NCI-H69 (cell line): ENCODE measurements at regions not wholly inside any gene's neighbourhood (a gene's known extent, or its start where the extent isn't known, plus 50 kb on each side); places are given as distances from the start of the nearest gene placed in this dataset.
"Not testable (repeated sequence)": the region's sequence is repeated elsewhere in the genome, so short reads cannot be mapped to it uniquely, and the experiment has no call there.

Experiments used
- DNase-seq: peaks from one replicate; lab custom pipeline; 2025; lab: John Stamatoyannopoulos, UW

DNA sequence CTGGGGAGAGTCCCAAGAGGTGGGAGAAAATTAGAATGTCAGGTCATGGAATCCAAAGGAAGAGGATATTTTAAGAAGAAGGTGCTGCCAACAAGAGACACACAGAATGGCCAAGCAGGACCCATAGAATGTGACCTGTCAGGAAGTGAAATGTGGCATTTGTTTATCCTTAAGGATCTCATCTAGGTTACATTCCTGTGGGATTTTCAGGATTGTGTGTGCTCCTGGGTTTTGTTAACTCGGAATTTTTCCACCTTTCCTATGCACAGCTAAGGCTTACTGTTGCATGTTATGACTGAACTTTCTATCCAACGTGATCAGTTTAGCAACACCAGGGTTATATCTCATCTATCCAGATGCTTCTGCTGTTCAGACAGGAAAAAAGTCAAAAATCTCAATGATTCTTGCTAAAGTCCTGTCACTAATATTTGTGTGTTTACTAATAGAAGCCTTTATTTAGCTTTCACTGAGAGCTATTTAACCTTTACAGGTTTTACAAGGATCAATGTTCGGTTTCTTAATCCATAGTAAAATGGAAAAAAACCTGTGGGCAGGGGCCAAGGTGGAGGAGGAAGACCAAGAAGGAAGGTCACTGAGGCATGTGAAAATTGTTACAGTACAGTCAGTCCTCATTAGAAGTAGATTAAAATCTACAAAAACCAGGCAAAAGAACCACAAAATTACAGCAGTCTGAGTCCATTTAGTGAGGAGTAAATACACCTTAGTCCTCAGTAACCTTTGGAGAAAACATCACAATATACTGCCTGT, 437.8 kb upstream of the NPVF start:
- no peak for DNase-seq

DNA sequence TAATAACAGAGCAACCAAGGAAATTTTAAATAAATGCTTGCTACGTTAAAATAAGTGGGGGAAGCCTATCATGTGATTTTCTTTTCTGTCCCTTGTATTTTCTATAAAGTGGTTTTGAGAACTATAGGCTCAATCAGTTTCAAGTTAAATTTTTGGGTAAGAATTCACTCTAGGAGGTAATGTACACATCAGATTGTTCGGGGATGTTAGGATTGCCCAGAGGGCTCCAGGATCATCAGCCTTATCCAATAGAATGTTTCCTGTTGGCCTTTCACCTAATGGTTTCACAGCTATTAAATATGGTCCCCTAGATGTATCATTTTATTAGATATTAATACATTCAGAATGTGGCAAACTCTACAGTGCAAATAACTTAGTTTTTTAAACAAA, 438.4 kb upstream of the NPVF start:
- no peak for DNase-seq

DNA sequence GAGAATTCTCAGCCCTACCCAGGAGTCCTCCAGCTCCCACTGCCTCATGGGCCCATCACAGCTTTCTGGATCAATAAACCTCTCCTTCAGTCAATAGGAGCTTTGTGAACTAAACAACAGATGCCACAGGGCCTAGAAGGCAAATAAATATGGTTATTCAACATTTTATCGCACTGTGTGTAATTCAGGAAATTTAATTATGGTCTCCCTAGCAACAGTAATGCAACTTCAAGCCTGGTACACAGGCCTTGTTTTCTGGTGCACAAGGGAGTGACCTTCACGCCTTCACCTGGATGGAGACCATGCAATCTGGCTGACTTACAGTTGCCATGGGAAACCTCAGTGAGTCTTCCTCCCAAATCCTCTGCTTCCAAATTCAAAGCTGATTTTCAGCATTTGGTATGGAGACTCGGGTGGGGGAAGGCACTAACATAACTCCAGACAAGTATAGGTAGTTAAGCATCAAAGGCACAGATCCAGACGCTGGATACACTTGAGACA, 441.0 kb upstream of the NPVF start:
- no peak for DNase-seq

- DNase-seq: no peak
Measured at GRCh38 chr7:25669961-25670841, 441.9 kb upstream of the NPVF start.

- DNase-seq: no peak
Measured at GRCh38 chr7:25671111-25671510, 442.8 kb upstream of the NPVF start.

GRCh38 chr7:25672496-25672895, 444.2 kb upstream of the NPVF start:
- no peak for DNase-seq

- peak; percentile 65 for DNase-seq
Measured at GRCh38 chr7:25675789-25676474, 447.6 kb upstream of the NPVF start.

- DNase-seq: no peak
Measured at GRCh38 chr7:25677595-25677994, 449.3 kb upstream of the NPVF start.

- no peak for DNase-seq
Measured at GRCh38 chr7:25678215-25678614, 449.9 kb upstream of the NPVF start.

DNA sequence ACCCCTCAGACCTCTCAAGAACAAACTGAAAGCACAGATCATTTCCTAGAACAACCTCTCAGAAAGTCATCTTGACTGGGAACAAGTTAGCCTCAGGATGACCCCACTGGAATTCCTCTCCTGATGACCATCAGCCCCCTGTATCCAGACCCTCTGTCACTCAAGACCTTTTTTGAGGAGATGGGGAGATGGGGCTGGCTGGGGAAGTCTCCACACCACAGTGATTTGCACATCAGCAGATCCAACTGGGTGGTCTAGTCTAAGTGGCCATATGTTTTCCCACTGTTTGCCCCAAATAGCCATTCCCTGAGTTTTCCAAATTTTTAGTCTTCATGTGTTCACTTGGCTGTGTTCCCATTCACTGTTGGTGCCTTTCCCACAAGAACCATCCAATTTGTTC, 452.4 kb upstream of the NPVF start:
- no peak for DNase-seq

- DNase-seq: no peak
Measured at GRCh38 chr7:25684360-25684759, 456.1 kb upstream of the NPVF start.

GRCh38 chr7:25686493-25686892, 458.2 kb upstream of the NPVF start:
- no peak for DNase-seq

- DNase-seq: no peak
Measured at GRCh38 chr7:25694211-25694610, 457.8 kb upstream of the NFE2L3 start.

- no peak for DNase-seq
Measured at GRCh38 chr7:25694699-25695098, 457.3 kb upstream of the NFE2L3 start.

DNA sequence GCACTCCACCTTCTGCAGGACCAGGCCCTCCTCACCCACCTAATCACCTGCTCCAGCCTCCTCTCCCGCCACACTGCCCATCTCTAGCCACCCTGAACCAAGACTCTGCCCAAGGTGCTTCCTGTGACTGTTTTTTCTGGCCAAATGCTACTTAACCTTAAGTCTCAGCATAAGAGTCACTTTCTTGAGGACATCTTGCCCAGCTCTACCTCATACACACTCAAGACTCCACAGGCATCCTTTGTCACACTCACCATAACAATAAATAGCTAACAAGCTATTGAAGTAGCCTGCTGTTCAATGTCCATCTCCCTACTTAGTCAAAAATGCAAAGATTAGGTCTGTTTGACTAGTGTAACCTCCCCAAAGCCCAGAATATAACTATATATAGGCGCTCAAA, 455.4 kb upstream of the NFE2L3 start:
- DNase-seq: no peak

GRCh38 chr7:25698451-25699113, 453.4 kb upstream of the NFE2L3 start:
- no peak for DNase-seq

GRCh38 chr7:25700141-25700540, 451.9 kb upstream of the NFE2L3 start:
- DNase-seq: not testable (repeated sequence)

DNA sequence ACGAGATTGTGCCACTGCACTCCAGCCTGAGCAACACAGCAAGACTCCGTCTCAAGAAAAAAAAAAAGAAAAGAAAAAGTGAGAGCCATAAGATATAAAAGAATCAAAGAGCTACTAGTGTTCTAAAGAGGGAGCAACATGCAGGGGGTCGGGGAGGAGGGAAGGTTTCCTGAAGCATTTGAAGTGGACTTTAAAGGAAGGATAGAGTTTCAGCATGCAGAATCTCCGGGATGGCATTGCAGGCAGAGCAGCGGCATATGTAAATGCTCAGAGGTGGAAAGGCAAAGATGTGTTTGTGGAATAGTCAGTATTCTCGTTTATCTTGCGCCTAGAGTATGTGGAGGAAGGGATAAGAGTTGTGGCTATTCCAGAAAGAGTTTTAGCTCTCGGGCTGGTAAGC, 447.6 kb upstream of the NFE2L3 start:
- DNase-seq: no peak

- DNase-seq: no peak
Measured at GRCh38 chr7:25706764-25707163, 445.2 kb upstream of the NFE2L3 start.

- DNase-seq: no peak
Measured at GRCh38 chr7:25707768-25708620, 444.0 kb upstream of the NFE2L3 start.

DNA sequence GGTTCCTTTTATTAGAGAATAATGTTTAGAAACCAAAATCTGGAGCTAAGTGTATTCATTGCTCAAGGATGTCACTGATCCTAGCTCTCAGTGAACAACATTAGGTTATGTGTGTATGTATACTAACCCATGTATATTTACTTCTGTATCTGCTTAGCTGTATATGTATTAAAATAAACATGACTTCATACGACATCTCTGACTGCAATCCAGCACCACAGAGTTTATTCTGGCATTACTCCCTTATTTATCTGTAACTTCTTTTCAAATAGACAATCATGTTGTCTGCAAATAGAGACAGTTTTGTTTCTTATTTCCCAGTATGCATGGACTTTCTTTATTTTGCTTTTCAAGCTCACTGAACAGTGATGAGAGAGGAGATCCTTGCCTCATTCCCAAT, 441.0 kb upstream of the NFE2L3 start:
- no peak for DNase-seq
